ENCODE measurements at regions not wholly inside any gene's neighbourhood (a gene's known extent, or its start where the extent isn't known, plus 50 kb on each side); places are given as distances from the start of the nearest gene placed in this dataset.

GRCh38 chrX:115388879-115389278 is 99.4 kb downstream of the LUZP4 start:
- CTCF ChIA-PET, result no interaction called here
- intact Hi-C loops (cut with micrococcal nuclease), result no loop called here
- no peaks in the 10 kb centered on the region for H3K79me2 ChIP-seq (ENCODE audit: low read length)

GRCh38 chrX:115390078-115390477 is 100.6 kb downstream of the LUZP4 start:
- Histone ChIP-seq H3K36me3 (ENCODE audit: low read depth, low read length) (no peaks in the 10 kb centered on the region), H3K4me3 (ENCODE audit: low read length) (no peak overlapping the region), H3K4me2 (ENCODE audit: low read length) (no peak overlapping the region), H3K27ac (ENCODE audit: low read length) (no peak overlapping the region), H2AFZ (ENCODE audit: low read length) (no peak overlapping the region), H3K9ac (ENCODE audit: low read length) (no peak overlapping the region), H3F3A (ENCODE audit: low read length, unreplicated experiment) (no peaks in the 10 kb centered on the region), H3K9me2 (replicated peaks; ENCODE audit: low read length) (no peaks in the 10 kb centered on the region), H4K20me1 (ENCODE audit: low read length) (no peaks in the 10 kb centered on the region), H3K79me2 (ENCODE audit: low read length) (no peaks in the 10 kb centered on the region), H3K27me3 (ENCODE audit: low read length) (no peaks in the 10 kb centered on the region), H3K9me3 (ENCODE audit: low read length) (no peaks in the 10 kb centered on the region), H3K4me1 (ENCODE audit: insufficient read depth, low read length) (peaks cover 18% of the 10 kb centered on the region)
- DNase-seq (no peak), ATAC-seq (no peak)
- intact Hi-C loops (cut with micrococcal nuclease), result no loop called here
- POLR2A ChIA-PET (ENCODE audit: unreplicated experiment), result no interaction called here
- CTCF ChIA-PET, result no interaction called here
- BruUV-seq (replicated peaks), result no TSS peak
- no peak for TF ChIP-seq EZH2phosphoT487 (IDR thresholded peaks at IDR 0.05; ENCODE audit: borderline replicate concordance, low read length)
- TF ChIP-seq EZH2 (IDR thresholded peaks at IDR 0.05; ENCODE audit: low read length, unreplicated experiment), result no peak
- TF ChIP-seq CTCF (conservative IDR thresholded peaks at IDR 0.05; ENCODE audit: low read depth, low read length), result no peak

More at GRCh38 chrX:115388879-115389278, 99.4 kb downstream of the LUZP4 start:
- Histone ChIP-seq H2AFZ (ENCODE audit: low read length) (no peak overlapping the region), H3K4me1 (ENCODE audit: insufficient read depth, low read length) (peaks cover 18% of the 10 kb centered on the region), H3K9me2 (replicated peaks; ENCODE audit: low read length) (no peaks in the 10 kb centered on the region), H3K36me3 (ENCODE audit: low read depth, low read length) (no peaks in the 10 kb centered on the region), H3K4me3 (ENCODE audit: low read length) (no peak overlapping the region), H3K9ac (ENCODE audit: low read length) (no peak overlapping the region), H3K4me2 (ENCODE audit: low read length) (no peak overlapping the region), H3K27me3 (ENCODE audit: low read length) (no peaks in the 10 kb centered on the region), H3K9me3 (ENCODE audit: low read length) (no peaks in the 10 kb centered on the region), H3F3A (ENCODE audit: low read length, unreplicated experiment) (no peaks in the 10 kb centered on the region), H3K27ac (ENCODE audit: low read length) (no peak overlapping the region), H4K20me1 (ENCODE audit: low read length) (no peaks in the 10 kb centered on the region)
- DNase-seq (no peak), ATAC-seq (no peak)
- POLR2A ChIA-PET (ENCODE audit: unreplicated experiment), result no interaction called here
- no TSS peak for BruUV-seq (replicated peaks)
- TF ChIP-seq EZH2 (IDR thresholded peaks at IDR 0.05; ENCODE audit: low read length, unreplicated experiment), result no peak
- no peak for TF ChIP-seq CTCF (conservative IDR thresholded peaks at IDR 0.05; ENCODE audit: low read depth, low read length)
- TF ChIP-seq EZH2phosphoT487 (IDR thresholded peaks at IDR 0.05; ENCODE audit: borderline replicate concordance, low read length), result no peak

- Histone ChIP-seq H3K4me3 (ENCODE audit: low read length) (no peak overlapping the region), H3K9me3 (ENCODE audit: low read length) (no peaks in the 10 kb centered on the region), H3K4me2 (ENCODE audit: low read length) (no peak overlapping the region), H3K9ac (ENCODE audit: low read length) (no peak overlapping the region), H2AFZ (ENCODE audit: low read length) (no peak overlapping the region), H3K27me3 (ENCODE audit: low read length) (no peaks in the 10 kb centered on the region), H3K79me2 (ENCODE audit: low read length) (no peaks in the 10 kb centered on the region), H3K4me1 (ENCODE audit: insufficient read depth, low read length) (peaks cover 18% of the 10 kb centered on the region), H3F3A (ENCODE audit: low read length, unreplicated experiment) (no peaks in the 10 kb centered on the region), H3K9me2 (replicated peaks; ENCODE audit: low read length) (no peaks in the 10 kb centered on the region), H3K27ac (ENCODE audit: low read length) (no peak overlapping the region; the same call in 1 of the 2 replicates), H3K36me3 (ENCODE audit: low read depth, low read length) (no peaks in the 10 kb centered on the region), H4K20me1 (ENCODE audit: low read length) (no peaks in the 10 kb centered on the region)
- ChIA-PET CTCF (no interaction called here), POLR2A (ENCODE audit: unreplicated experiment) (interaction anchor here (0.6 kb wide), 1 partner anchor 186 kb away, joined by 6 read pairs; no protein-coding TSS in a partner anchor)
- TF ChIP-seq EZH2phosphoT487 (IDR thresholded peaks at IDR 0.05; ENCODE audit: borderline replicate concordance, low read length), result no peak
- no peak for TF ChIP-seq CTCF (conservative IDR thresholded peaks at IDR 0.05; ENCODE audit: low read depth, low read length)
- TF ChIP-seq EZH2 (IDR thresholded peaks at IDR 0.05; ENCODE audit: low read length, unreplicated experiment), result no peak
- BruUV-seq (replicated peaks), result no TSS peak
- intact Hi-C loops (cut with micrococcal nuclease), result no loop called here
- ATAC-seq (no peak), DNase-seq (no peak)
These were observed 102.5 kb downstream of the LUZP4 start for GRCh38 chrX:115392031-115392430.

Data from PC-3 (cell line).